MM.1S (cell line): ENCODE measurements at regions not wholly inside any gene's neighbourhood (a gene's known extent, or its start where the extent isn't known, plus 50 kb on each side); places are given as distances from the start of the nearest gene placed in this dataset.
A peak's percentile ranks its signal among the peaks of the same experiment; 100 is the strongest.

Experiments used
- DNase-seq: peaks from one replicate; pipeline ENCODE4 v3.0.0-alpha.2; 2015
- H2AFZ ChIP-seq: fragments of 300-600 bp; sonication (generic); 2 replicates; pipeline ENCODE4 v1.6.0; 2016; ENCODE audit warnings: antibody characterized with exemption, low read length
- H3F3A ChIP-seq: fragments of 300-600 bp; sonication (generic); 2 replicates; pipeline ENCODE4 v1.6.1; 2016; ENCODE audit warnings: mild to moderate bottlenecking, antibody characterized with exemption, low read length, moderate library complexity, mixed read lengths; ENCODE audit not compliant: insufficient read depth
- H3K27ac ChIP-seq: fragments of 300-600 bp; sonication (generic); 2 replicates; pipeline ENCODE4 v1.5.1; 2016; ENCODE audit warnings: mild to moderate bottlenecking, low read length
- H3K27me3 ChIP-seq: fragments of 300-600 bp; sonication (generic); replicated peaks from 2 replicates; pipeline ENCODE4 v1.6.0; 2016; ENCODE audit warnings: low read length; ENCODE audit not compliant: insufficient read depth
- H3K36me3 ChIP-seq: fragments of 300-600 bp; sonication (generic); replicated peaks from 2 replicates; pipeline ENCODE4 v1.6.1; 2016; ENCODE audit warnings: mild to moderate bottlenecking, low read length, mixed read lengths; ENCODE audit not compliant: insufficient read depth
- H3K4me1 ChIP-seq: fragments of 300-600 bp; sonication (generic); 2 replicates; pipeline ENCODE4 v1.6.1; 2016; ENCODE audit warnings: low read length, mixed read lengths
- H3K4me2 ChIP-seq: fragments of 300-600 bp; sonication (generic); 2 replicates; pipeline ENCODE4 v1.6.0; 2016; ENCODE audit warnings: low read depth, low read length
- H3K4me3 ChIP-seq: fragments of 300-600 bp; sonication (generic); 2 replicates; pipeline ENCODE4 v1.5.1; 2016; ENCODE audit warnings: low read length, mixed read lengths
- H3K79me2 ChIP-seq: fragments of 300-600 bp; sonication (generic); 2 replicates; pipeline ENCODE4 v1.6.1; 2016; ENCODE audit warnings: mixed run types, low read length, mixed read lengths
- H3K9ac ChIP-seq: fragments of 300-600 bp; sonication (generic); 2 replicates; pipeline ENCODE4 v1.6.1; 2016; ENCODE audit warnings: low read length, mixed read lengths
- H3K9me2 ChIP-seq: fragments of 300-600 bp; sonication (generic); replicated peaks from 2 replicates; pipeline ENCODE4 v1.6.1; 2016; ENCODE audit warnings: mild to moderate bottlenecking, low read length, mixed read lengths; ENCODE audit not compliant: insufficient read depth
- H3K9me3 ChIP-seq: fragments of 300-600 bp; sonication (generic); replicated peaks from 2 replicates; pipeline ENCODE4 v1.6.1; 2016; ENCODE audit warnings: mild to moderate bottlenecking, low read length, mixed read lengths; ENCODE audit not compliant: insufficient read depth
- H4K20me1 ChIP-seq: fragments of 300-600 bp; sonication (generic); 2 replicates; pipeline ENCODE4 v1.6.1; 2016; ENCODE audit warnings: mild to moderate bottlenecking, low read length, moderate library complexity, mixed read lengths; ENCODE audit not compliant: insufficient read depth
- EZH2 ChIP-seq: fragments of 300-600 bp; sonication (generic); optimal IDR thresholded peaks from 2 replicates; pipeline ENCODE3; 2017; ENCODE audit warnings: low read depth, mild to moderate bottlenecking, antibody characterized with exemption, low read length, mixed read lengths
- EZH2phosphoT487 ChIP-seq: fragments of 300-600 bp; sonication (generic); IDR thresholded peaks from 2 replicates; pipeline ENCODE4 v1.6.1; 2018; ENCODE audit warnings: antibody characterized with exemption, low read length
- TF ChIP-seq, protein P1 (sequence below): fragments of 300-600 bp; sonication (generic); IDR thresholded peaks from 2 replicates; pipeline ENCODE4 v1.5.1; 2016; ENCODE audit warnings: antibody characterized with exemption, low read length, mixed read lengths

DNA sequence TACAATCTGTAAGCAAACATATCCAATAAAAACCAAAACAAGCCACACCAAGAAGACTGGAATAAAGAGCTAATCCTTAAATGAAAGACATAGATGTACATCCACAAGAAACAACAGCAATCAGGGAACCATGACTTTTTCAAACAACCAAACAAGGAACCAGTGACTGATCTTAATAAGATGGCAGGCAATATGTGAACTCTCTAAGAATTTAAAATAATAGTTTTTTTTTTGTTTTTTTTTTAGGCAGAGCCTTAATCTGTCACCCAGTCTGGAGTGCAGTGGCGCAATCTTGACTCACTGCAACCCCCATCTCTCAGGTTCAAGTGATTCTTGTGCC lies 52.9 kb upstream of the CAPRIN2 start:
- Histone ChIP-seq H3K27me3 (no peaks in the 10 kb centered on the region), H4K20me1 (no peaks in the 10 kb centered on the region), H3K4me2 (no peak overlapping the region), H3K4me1 (no peaks in the 10 kb centered on the region), H3K9me3 (no peaks in the 10 kb centered on the region), H3K9me2 (no peaks in the 10 kb centered on the region), H3K36me3 (no peaks in the 10 kb centered on the region), H3K79me2 (no peaks in the 10 kb centered on the region), H3K4me3 (no peak overlapping the region), H3K27ac (no peak overlapping the region), H3F3A (no peaks in the 10 kb centered on the region), H3K9ac (no peak overlapping the region), H2AFZ (no peak overlapping the region)
- no peak for DNase-seq
- TF ChIP-seq, protein P1, sequence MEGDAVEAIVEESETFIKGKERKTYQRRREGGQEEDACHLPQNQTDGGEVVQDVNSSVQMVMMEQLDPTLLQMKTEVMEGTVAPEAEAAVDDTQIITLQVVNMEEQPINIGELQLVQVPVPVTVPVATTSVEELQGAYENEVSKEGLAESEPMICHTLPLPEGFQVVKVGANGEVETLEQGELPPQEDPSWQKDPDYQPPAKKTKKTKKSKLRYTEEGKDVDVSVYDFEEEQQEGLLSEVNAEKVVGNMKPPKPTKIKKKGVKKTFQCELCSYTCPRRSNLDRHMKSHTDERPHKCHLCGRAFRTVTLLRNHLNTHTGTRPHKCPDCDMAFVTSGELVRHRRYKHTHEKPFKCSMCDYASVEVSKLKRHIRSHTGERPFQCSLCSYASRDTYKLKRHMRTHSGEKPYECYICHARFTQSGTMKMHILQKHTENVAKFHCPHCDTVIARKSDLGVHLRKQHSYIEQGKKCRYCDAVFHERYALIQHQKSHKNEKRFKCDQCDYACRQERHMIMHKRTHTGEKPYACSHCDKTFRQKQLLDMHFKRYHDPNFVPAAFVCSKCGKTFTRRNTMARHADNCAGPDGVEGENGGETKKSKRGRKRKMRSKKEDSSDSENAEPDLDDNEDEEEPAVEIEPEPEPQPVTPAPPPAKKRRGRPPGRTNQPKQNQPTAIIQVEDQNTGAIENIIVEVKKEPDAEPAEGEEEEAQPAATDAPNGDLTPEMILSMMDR, result no peak
- TF ChIP-seq EZH2 (no peak), EZH2phosphoT487 (no peak)

DNA sequence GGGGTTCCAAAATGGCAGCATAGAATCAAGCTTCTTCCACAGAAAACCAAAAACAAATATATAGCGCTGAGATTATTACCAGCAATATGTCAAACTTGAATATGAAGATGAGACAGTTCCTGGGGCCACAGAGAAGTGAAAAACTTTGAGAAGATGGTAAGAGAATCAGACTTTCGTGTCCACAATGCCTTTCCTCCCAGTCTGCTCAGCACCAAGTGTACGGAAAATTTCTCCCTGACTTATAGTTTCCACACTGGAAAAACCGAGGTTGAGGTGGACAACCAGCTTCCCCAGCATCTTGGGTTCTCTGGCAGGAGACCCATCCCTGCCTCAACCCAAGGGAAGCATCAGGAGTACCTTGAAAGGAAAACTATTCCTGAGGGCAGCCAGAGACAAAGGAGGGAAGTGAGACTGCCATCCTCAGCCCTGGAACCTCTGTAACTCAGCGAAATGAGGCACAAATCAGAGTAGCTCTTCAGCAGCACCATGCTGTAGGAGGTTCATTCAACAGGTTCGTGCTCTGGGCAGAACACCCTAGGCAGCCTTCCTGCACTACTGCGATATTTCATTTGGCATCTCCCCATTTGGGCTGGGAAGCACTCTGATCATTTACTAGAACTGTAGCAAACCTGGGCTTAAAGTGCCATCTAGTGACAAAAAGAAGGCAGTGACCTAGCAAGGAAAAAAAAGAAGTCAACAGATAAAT lies 52.4 kb upstream of the CAPRIN2 start:
- Histone ChIP-seq H3K79me2 (no peaks in the 10 kb centered on the region), H3K4me1 (no peaks in the 10 kb centered on the region), H3K9me2 (no peaks in the 10 kb centered on the region), H3K4me3 (no peak overlapping the region), H3K4me2 (peak overlapping the region; percentile 27; the same call in 1 of the 2 replicates), H2AFZ (0 out of 2 replicates have a peak overlapping the region, but pooled peaks have one; percentile 6), H3K27me3 (no peaks in the 10 kb centered on the region), H3K36me3 (no peaks in the 10 kb centered on the region), H3K27ac (no peak overlapping the region), H3K9me3 (no peaks in the 10 kb centered on the region), H3K9ac (no peak overlapping the region), H3F3A (no peaks in the 10 kb centered on the region), H4K20me1 (no peaks in the 10 kb centered on the region)
- TF ChIP-seq EZH2 (no peak), EZH2phosphoT487 (no peak)
- TF ChIP-seq, protein P1, result peak; percentile 87
- peak; percentile 61 for DNase-seq

DNA sequence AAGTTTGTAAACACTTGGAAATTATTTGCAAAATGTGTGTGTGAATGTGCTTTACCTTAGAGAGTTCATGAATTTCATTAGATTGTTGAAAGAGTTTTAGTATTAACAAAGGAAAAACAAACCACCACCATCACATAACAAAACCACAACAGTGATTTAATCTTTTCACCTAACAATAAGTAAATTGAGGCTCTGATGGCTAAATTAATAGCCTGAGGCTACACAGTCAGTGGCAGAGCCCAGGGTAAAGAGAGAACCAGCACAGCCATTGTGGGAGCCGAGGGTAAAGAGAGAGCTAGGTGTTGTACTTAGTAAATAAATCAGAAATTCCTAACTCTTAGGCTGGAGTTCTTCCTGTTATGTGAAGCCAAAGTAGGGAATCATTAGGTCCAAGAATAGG lies 51.2 kb upstream of the CAPRIN2 start:
- Histone ChIP-seq H2AFZ (no peak overlapping the region), H3K4me2 (no peak overlapping the region), H3K9ac (no peak overlapping the region), H3K4me1 (no peaks in the 10 kb centered on the region), H3K79me2 (no peaks in the 10 kb centered on the region), H3K27me3 (no peaks in the 10 kb centered on the region), H3K9me3 (no peaks in the 10 kb centered on the region), H3K9me2 (no peaks in the 10 kb centered on the region), H3K36me3 (no peaks in the 10 kb centered on the region), H3K4me3 (no peak overlapping the region), H3K27ac (no peak overlapping the region), H4K20me1 (no peaks in the 10 kb centered on the region), H3F3A (no peaks in the 10 kb centered on the region)
- DNase-seq, result no peak
- TF ChIP-seq EZH2 (no peak), EZH2phosphoT487 (no peak)
- TF ChIP-seq, protein P1, result no peak
